22Rv1 (cell line): ENCODE measurements at regions not wholly inside any gene's neighbourhood (a gene's known extent, or its start where the extent isn't known, plus 50 kb on each side); places are given as distances from the start of the nearest gene placed in this dataset.

ENCODE experiments used
- CTCF ChIP-seq: fragments of 450-650 bp; IDR thresholded peaks from 2 replicates; pipeline ENCODE4 v1.5.1; 2017; ENCODE audit warnings: mild to moderate bottlenecking
- ZFX ChIP-seq: fragments of 450-650 bp; IDR thresholded peaks from 2 replicates; pipeline ENCODE4 v1.6.1; 2017; ENCODE audit warnings: antibody characterized with exemption, borderline replicate concordance

GRCh38 chr6:15101130-15101529, 144.7 kb upstream of the JARID2 start:
- TF ChIP-seq CTCF (no peak), ZFX (no peak)
